ENCODE measurements at regions not wholly inside any gene's neighbourhood (a gene's known extent, or its start where the extent isn't known, plus 50 kb on each side); places are given as distances from the start of the nearest gene placed in this dataset.

- no peaks in the 10 kb centered on the region for H3K4me1 ChIP-seq
- TF ChIP-seq POLR2A (IDR thresholded peaks at IDR 0.05) (no peak), CTCF (IDR thresholded peaks at IDR 0.05) (no peak)
- no peaks in the 10 kb centered on the region for H3K9me3 ChIP-seq
- no peaks in the 10 kb centered on the region for H3K27me3 ChIP-seq
- no peaks in the 10 kb centered on the region for H3K36me3 ChIP-seq
- WGBS, 2 donors = 41 to 62% methylated on average over 4 of the region's 4 CpGs
- intact Hi-C loops (cut with DNase I) = no loop called here
- no peak overlapping the region for H3K27ac ChIP-seq
- DNase-seq = no peak
- no peak overlapping the region for H3K4me3 ChIP-seq (replicated peaks in 1 of 3)
Measured at GRCh38 chr4:180296036-180296599, 1947.1 kb upstream of the TENM3 start.

GRCh38 chr4:180304321-180304720, 1938.9 kb upstream of the TENM3 start:
- intact Hi-C loops (cut with DNase I) = no loop called here

GRCh38 chr4:180310616-180311015, 1932.6 kb upstream of the TENM3 start:
- intact Hi-C loops (cut with DNase I) = no loop called here
- no peaks in the 10 kb centered on the region for H3K4me1 ChIP-seq
- no peak overlapping the region for H3K4me3 ChIP-seq (replicated peaks in 1 of 3)
- WGBS, 2 donors = 96% methylated on average over 3 of the region's 3 CpGs
- H3K36me3 ChIP-seq = no peaks in the 10 kb centered on the region
- TF ChIP-seq CTCF (IDR thresholded peaks at IDR 0.05) = no peak
- TF ChIP-seq POLR2A (IDR thresholded peaks at IDR 0.05) = no peak
- DNase-seq = no peak
- H3K9me3 ChIP-seq = no peaks in the 10 kb centered on the region
- no peaks in the 10 kb centered on the region for H3K27me3 ChIP-seq
- H3K27ac ChIP-seq = no peak overlapping the region

More at GRCh38 chr4:180304321-180304720, 1938.9 kb upstream of the TENM3 start:
- Histone ChIP-seq H3K9me3 (no peaks in the 10 kb centered on the region), H3K36me3 (no peaks in the 10 kb centered on the region), H3K27ac (no peak overlapping the region), H3K4me1 (no peaks in the 10 kb centered on the region), H3K4me3 (replicated peaks in 1 of 3) (no peak overlapping the region), H3K27me3 (no peaks in the 10 kb centered on the region)
- TF ChIP-seq CTCF (IDR thresholded peaks at IDR 0.05) = no peak
- TF ChIP-seq POLR2A (IDR thresholded peaks at IDR 0.05) = no peak
- no peak for DNase-seq
- 66 to 90% methylated on average over 4 of the region's 4 CpGs for WGBS, 2 donors

GRCh38 chr4:180314972-180315371, 1928.2 kb upstream of the TENM3 start:
- 71 to 84% methylated on average over 5 of the region's 5 CpGs for WGBS, 2 donors
- no peaks in the 10 kb centered on the region for H3K36me3 ChIP-seq
- intact Hi-C loops (cut with DNase I) = no loop called here

GRCh38 chr4:180330521-180330920, 1912.7 kb upstream of the TENM3 start:
- TF ChIP-seq POLR2A (IDR thresholded peaks at IDR 0.05) (no peak), CTCF (IDR thresholded peaks at IDR 0.05) (no peak)
- H3K9me3 ChIP-seq = no peaks in the 10 kb centered on the region
- H3K27ac ChIP-seq = no peak overlapping the region
- WGBS, 2 donors = 79 to 83% methylated on average over 2 of the region's 2 CpGs
- DNase-seq = no peak
- no peaks in the 10 kb centered on the region for H3K4me1 ChIP-seq
- intact Hi-C loops (cut with DNase I) = no loop called here
- H3K36me3 ChIP-seq = no peaks in the 10 kb centered on the region
- no peaks in the 10 kb centered on the region for H3K27me3 ChIP-seq
- no peak overlapping the region for H3K4me3 ChIP-seq (replicated peaks in 1 of 3)

More at GRCh38 chr4:180314972-180315371, 1928.2 kb upstream of the TENM3 start:
- no peaks in the 10 kb centered on the region for H3K4me1 ChIP-seq
- DNase-seq = no peak
- no peaks in the 10 kb centered on the region for H3K9me3 ChIP-seq
- no peak overlapping the region for H3K27ac ChIP-seq
- no peak for TF ChIP-seq POLR2A (IDR thresholded peaks at IDR 0.05)
- no peak for TF ChIP-seq CTCF (IDR thresholded peaks at IDR 0.05)
- H3K4me3 ChIP-seq (replicated peaks in 1 of 3) = no peak overlapping the region
- no peaks in the 10 kb centered on the region for H3K27me3 ChIP-seq
